NCI-H345 (cell line): ENCODE measurements at regions not wholly inside any gene's neighbourhood (a gene's known extent, or its start where the extent isn't known, plus 50 kb on each side); places are given as distances from the start of the nearest gene placed in this dataset.
A peak's percentile ranks its signal among the peaks of the same experiment; 100 is the strongest.
"Not testable (repeated sequence)": the region's sequence is repeated elsewhere in the genome, so short reads cannot be mapped to it uniquely, and the experiment has no call there.

Source experiments
- DNase-seq: peaks from one replicate; lab custom pipeline; 2025; lab: John Stamatoyannopoulos, UW

DNA sequence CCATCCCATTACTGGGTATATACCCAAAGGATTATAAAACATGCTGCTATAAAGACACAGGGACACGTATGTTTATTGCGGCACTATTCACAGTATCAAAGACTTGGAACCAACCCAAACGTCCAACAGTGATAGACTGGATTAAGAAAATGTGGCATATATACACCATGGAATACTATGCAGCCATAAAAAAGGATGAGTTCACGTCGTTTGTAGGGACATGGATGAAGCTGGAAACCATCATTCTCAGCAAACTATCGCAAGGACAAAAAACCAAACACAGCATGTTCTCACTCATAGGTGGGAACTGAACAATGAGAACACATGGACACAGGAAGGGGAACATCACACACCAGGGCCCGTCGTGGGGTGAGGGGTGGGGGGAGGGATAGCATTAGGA is 106.1 kb downstream of the CHD1L start:
- DNase-seq = not testable (repeated sequence)

DNA sequence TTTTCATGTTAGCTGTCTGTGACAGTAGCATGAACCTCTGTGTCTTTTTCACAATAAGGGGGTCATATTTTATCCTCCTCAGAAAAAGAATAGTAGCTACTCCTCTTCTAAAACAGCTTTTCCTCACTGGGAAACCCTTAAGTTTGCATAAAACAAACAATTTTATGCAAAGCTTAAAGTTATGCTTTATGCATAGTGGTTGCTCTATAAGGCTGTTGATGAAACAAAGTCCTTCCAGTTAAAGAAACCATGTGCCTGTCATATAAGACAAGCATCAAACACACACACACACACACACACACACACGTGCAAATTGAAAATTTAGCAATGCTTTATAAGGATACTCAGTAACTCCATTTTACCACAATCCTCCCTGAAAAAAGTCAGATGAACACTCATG is 107.0 kb downstream of the CHD1L start:
- no peak for DNase-seq

DNA sequence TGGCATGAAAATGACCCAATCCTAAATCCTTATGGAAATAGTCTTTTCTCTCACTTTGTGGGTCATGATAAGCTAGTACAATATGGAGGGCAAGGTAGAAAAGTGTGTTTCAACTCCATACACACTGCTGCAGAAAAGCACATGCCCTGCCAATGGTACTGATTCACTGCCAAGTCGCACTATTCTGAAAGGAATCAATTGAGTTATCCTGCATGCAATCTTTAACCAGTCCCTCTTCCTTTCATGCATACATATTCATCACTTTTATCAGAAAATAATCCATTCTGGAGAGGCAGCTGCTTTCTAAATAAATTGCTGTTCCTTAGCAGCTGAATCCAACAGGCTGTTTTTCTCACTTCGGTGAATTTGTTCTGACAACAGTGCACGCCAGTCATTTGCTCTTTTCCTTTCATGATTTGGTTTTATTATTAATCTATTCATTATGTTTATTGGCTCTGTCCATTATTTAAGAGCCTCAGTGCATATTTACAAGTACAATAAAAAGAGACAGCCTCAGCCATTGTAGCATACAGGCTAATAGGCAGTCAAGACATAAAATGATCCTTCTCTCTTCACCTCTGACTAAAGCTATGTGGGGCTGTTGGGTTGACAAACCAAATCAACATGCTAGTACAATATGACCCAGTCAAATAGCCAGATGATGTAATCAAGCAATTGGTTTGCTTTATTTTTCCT is 108.8 kb downstream of the CHD1L start:
- DNase-seq = no peak

DNA sequence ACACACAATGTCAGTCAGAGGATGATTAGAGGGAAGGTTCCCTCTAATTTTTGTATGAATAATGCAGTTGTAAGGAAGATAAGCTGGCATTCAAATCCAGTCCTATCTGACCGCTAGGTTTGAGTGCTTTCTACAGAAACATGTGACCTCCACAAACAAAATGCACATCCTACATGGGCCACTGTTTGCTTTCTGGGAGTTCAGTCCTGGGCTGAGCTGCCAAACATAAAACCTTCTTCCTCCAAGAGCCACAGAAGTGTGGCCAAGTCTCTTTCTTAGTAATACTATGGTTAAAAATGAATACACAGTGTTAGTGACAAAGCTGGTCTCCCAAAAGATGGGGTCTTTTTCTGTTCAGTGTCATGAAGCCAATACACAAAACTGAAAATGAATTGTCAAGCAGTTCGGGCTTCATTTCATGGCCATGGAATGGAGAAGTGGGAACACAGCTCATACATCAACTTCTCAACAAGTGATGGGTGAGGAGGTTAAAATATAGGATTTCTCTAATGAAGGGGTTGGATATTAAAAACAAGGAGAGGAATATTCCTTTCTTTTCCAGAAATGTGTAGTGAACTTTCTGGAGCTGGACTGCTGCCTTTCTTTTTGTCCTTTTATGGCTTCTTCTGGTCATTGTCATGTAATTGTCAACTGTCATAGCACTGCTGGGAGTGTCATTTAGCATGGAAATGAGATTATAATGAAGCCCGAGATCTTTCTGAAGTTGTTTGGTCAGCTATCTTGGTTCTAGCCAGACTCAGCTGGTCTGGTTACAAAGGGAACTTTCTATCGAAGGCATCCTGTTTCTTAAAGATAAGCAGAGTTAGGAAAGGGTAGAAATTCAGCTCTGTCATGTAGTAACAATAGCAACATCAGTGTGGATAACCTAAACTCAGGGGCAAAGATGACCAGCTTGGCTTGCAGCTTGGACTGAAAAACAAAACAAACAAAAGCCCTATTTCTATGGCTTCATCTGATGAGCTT is 135.1 kb downstream of the CHD1L start:
- DNase-seq = no peak

DNA sequence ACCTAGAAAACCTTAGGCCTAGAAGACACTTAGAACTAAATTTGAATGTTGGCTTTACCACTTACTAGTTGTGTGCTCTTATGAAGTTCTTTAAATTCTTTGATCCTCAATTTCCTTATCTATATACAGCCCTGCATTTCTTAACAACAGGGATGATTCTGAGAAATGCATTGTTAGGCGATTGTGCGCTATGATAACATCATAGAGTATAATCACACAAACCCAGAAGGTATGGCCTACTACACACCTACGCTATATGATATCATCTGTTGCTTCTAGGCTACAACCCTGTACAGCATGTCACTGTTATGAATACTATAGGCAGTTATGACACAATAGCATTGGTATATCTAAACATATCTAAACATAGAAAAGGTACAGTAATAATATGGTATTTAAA is 137.4 kb downstream of the CHD1L start:
- no peak for DNase-seq

DNA sequence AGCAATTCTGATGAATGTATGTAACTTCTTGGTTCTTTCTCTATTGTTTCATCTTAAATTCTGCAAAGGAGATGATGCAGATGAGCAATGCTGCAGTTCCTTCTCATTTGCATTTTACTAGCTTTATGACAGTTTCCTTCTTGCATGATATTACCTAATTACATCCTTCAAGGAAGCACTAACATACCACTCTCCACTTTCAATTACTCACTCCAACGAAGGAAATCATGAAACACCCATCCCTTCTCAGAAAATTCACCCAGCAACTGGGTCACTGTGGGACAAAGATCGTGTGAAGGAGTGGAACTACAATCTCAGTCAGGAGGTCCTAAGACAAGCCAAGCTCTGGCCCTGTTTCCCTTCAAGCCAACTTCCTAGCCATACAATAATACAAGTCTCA is 142.3 kb downstream of the CHD1L start:
- DNase-seq = no peak

DNA sequence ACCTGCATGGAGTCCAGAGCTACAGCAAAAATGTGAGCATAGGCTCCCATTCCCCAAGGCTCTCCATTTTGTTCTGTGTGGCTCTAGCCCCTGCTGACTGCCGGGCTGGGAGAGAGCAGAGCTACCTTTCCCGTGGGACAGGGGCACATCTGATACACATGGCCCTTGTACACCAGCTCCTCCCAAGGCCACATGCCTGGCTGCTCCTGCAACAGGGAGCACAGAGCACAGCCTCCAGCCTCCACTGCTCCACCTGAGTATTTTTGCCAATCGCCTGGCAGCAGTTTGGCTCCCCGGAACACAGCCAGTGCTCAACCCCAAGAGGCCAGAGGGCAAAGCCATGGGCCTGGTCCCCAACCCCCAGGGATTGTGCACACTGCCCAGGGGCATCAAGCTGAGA is 146.5 kb downstream of the CHD1L start:
- DNase-seq = no peak

DNA sequence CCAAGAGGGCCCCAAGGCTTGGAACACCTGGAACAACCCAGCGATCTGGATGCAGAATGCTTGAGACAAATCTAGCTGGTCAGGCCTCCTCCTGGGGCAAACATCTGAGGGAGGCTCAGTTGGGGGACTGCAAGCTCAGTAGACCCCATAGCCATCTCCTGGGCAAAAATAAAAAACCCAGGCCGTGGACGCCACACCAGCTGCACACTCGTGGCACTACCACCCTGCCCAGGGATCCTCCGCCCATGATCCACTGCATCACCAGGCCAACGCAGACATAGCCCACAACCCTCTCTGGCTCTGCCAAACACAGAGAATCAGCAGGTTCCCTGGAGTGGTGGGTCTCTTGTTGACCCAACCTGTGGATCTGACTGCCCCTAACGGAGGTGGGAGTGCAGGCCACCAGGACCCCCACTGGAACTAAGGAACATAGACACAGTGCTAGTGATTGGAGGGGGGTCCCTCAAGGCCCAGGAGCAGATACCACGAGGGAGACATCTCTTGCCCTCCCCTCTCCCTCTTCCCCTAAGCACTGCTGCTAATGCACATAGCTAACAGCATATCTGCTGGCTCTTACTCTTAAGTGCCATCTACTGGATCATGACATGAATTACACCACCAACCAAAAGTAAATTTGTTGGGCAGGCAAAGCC is 147.2 kb downstream of the CHD1L start:
- DNase-seq = peak; percentile 77

DNA sequence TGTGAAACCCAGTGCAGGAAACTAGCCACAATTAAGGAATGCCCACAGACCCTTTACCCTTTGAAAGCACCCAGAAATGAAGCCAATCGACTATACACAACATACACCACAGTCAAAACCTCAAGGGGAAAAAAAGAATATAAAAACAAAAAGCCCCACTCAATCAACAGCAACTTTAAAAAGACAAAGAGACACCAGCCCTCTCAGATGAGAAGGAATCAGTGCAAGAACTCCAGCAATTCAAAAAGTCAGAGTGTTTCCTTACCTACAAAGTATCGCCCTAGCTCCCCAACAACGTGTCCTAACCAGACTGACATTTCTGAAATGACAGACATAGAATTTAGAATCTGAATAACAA is 147.7 kb downstream of the CHD1L start:
- no peak for DNase-seq

DNA sequence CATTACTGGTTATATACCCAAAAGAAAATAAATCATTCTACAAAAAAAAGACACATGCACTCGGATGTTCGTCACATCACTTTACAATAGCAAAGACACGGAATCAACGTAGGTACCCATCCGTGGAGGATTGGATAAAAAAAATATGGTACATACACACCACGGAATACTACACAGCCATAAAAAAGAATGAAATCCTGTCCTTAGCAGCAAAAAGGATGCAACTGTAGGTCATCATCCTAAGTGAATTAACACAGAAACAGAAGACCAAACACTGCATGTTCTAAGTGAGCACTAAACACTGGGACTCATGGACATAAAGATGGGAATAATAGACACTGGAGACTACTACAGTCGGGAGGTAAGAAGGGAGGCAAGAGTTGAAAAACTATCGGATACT is 148.6 kb downstream of the CHD1L start:
- DNase-seq = no peak

DNA sequence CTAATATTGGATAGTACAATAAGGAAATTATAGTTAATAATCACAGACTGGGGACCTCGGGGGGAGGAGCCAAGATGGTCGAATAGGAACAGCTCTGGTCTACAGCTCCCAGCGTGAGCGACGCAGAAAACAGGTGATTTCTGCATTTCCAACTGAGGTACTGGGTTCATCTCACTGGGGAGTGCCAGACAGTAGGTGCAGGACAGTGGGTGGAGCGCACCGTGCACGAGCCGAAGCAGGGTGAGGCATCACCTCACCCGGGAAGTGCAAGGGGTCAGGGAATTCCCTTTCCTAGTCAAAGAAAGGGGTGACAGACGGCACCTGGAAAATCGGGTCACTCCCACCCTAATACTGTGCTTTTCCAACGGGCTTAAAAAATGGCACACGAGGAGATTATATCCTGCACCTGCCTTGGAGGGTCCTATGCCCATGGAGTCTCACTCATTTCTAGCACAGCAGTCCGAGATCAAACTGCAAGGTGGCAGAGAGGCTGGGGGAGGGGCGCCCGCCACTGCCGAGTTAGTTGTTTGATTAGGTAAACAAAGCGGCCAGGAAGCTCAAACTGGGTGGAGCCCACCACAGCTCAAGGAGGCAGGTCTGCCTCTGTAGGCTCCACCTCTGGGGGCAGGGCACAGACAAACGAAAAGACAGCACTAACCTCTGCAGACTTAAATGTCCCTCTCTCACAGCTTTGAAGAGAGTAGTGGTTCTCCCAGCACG is 138.8 kb upstream of the BCL9 start:
- peak; percentile 80 for DNase-seq

DNA sequence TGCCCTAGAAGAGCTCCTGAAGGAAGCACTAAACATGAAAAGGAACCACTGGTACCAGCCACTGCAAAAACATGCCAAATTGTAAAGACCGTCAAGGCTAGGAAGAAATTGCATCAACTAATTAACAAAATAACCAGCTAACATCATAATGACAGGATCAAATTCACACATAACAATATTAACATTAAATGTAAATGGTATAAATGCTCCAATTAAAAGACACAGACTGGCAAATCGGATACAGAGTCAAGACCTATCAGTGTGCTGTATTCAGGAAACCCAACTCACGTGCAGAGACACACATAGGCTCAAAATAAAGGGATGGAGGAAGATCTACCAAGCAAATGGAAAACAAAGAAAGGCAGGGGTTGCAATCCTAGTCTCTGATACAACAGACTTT is 137.0 kb upstream of the BCL9 start:
- not testable (repeated sequence) for DNase-seq

DNA sequence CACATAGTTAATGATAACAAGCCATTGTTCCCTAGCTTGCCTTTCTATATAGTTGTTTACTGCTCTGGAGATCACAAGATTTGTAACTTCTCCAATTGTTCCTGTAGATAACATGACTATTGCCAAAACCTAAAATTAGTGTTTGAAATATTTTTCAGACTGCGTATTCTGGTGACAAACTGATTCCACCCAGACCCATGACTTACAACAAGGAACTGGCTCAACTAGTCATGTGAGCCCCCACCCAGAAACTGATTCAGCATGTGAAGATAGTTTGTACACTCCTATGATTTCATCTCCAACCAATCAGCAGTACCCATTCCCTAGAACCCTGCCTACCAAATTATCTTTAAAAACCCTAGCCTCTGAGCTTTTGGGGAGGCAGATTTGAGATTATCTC is 131.4 kb upstream of the BCL9 start:
- no peak for DNase-seq

DNA sequence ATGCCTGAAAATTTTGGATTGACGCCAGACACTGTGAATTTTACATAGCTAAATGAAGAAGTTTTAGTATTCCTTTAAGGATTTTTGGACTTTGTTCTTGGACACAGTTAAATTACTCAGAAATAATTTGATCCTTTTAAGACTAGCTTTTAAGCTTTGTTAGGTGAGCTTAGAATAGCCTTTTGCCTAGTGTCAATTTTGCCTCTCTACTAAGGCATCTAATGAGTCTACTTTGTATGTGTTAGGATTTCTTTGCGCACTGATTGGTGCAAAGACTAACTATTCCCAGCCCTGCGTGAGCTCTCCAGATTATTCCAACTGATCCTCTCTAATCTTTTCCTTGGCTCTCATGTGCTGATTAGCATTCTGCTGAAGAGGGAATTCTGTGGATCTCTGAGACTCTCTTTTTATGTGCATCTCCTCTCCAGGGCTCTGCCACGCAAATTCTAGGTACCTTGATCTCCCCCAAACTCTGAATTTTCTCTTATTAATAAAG is 128.1 kb upstream of the BCL9 start:
- DNase-seq = no peak

DNA sequence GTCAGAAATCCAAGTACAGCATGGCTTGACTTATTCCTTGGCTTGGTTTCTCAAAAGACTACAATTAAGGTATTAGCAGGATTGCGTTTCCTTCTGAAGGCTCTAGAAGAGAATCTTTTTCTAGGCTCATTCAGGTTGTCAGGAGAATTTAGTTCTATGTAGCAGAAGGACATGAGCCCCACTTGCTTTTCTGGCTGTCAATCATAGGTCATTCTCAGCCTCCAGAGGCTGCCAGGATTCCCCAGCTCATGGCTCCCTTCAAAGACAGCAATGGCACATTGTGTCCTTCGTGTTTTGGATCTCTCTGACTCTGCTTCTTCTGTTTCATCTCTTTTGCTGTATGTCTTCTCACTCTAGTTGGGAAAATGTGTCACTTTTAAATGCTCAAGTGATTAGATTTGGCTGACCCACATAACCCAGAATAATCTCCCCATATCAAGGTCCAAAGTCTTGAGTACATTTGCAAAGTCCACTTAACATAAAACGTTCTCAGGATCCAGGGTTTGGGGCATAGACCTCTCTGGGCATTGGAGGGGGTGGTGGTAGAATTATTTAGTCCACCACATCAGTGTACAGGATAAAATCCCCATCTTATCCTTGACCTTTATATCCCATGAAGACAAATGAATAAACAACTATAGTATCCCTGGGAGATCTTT is 126.7 kb upstream of the BCL9 start:
- DNase-seq = no peak

DNA sequence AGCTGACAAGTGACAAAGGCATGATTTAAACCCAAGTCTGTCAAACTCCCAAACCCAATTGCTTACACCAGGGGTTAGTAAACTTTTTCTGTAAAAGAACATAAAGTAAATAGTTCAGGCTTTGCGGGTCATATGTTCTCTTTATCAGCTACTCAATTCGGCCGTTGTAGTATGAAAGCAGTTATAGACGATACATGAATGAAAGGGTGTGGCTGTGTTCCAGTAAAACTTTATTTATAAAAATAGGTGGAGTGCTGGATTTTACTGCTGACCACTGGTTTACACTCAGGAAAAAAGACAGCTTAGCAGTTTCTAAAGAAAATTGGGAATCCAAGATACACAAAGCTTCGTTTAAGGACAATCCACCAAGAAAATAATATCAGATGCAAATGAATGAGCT is 124.3 kb upstream of the BCL9 start:
- no peak for DNase-seq

DNA sequence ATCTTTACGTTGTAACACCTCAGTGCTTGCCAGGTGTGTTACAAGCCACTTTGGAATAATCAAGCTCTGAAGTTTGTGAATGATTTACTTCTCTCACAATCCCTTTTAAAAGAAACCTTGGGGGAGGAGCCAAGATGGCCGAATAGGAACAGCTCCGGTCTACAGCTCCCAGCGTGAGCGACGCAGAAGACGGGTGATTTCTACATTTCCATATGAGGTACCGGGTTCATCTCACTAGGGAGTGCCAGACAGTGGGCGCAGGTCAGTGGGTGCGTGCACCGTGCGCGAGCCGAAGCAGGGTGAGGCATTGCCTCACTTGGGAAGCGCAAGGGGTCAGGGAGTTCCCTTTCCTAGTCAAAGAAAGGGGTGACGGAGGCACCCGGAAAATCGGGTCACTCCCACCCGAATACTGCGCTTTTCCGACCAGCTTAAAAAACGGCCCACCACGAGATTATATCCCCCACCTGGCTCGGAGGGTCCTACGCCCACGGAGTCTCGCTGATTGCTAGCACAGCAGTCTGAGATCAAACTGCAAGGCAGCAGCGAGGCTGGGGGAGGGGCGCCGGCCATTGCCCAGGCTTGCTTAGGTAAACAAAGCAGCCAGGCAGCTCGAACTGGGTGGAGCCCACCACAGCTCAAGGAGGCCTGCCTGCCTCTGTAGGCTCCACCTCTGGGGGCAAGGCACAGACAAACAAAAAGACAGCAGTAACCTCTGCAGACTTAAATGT is 118.0 kb upstream of the BCL9 start:
- peak; percentile 59 for DNase-seq

DNA sequence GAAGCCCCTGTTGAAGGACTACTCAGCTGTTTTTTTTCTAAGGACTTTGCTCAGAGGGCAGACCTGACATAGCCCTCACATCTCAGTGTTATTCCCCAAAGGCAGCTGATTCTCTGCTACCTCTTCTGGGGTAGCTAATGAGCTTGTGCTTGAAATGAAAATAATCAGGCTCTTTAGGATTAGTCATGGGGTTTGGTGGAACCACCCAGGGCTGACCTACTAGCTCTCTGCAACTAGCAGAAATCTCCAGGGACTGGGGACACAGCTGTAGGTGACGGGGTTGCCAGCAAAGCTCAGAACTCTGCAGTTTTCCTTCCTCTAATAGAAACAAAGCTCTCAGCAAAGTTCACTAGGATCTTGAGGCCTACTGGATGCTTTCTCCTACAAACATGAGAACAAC is 106.4 kb upstream of the BCL9 start:
- no peak for DNase-seq

DNA sequence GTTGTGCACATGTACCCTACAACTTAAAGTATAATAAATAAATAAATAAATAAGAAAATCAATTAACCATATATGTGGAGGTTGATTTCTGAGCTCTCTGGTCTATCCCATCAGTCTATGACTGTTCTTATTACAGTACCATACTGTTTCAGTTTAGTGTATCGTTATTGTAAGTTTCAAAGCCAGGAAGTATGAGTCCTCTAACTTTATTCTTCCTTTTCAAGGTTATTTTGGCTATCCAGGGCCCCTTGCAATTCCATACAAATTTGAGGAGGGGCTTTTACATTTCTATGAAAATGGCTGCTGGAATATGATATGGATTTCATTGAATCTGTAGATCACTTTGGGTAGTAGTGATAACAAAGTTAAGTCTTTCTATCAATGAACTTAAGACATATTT is 96.9 kb upstream of the BCL9 start:
- DNase-seq = no peak

DNA sequence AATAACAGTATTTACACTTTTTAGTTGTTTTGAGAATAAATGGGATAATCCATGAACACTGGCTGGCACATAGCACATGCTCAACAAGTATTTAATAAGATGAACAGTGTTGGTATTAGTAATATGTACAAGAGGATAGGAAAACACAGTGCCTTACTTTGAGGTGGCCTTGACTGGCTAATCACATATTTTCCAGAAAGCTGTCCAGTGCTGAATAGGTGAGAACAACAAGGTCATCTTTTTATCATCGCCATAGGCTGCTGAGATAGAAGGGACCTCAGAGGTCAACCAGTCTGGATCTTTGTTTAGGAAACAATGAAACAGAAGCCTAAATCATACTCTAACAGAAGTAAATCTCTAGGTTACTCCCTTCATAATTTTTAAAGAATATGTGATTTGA is 89.7 kb upstream of the BCL9 start:
- DNase-seq = no peak

DNA sequence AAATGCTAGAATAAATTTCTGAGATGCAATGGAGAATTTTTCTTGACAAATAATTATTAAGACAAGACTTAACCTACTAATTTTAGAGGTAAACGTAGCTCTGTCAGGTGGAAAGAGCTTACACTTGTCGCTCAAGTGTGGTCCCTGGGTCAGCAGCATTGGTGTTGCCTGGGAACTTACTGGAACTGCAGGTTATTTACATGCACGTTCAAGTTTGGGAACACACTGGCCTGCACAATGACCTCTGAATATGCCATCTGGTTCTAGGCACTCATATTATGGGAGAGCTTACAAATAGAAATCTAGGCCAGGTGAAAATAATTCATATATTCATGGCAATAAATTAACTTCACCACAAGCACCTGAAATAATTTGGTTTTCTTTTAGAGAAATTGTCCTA is 88.5 kb upstream of the BCL9 start:
- no peak for DNase-seq
